HL-60 (cell line): ENCODE measurements at regions not wholly inside any gene's neighbourhood (a gene's known extent, or its start where the extent isn't known, plus 50 kb on each side); places are given as distances from the start of the nearest gene placed in this dataset.

ENCODE experiments used
- GABPA ChIP-seq: IDR thresholded peaks from 2 replicates; pipeline ENCODE4 v1.6.1; 2012; ENCODE audit warnings: low read depth
- POLR2AphosphoS5 ChIP-seq: IDR thresholded peaks from 2 replicates; pipeline ENCODE4 v1.6.1; 2012; ENCODE audit warnings: low read depth
- REST ChIP-seq: IDR thresholded peaks from 2 replicates; pipeline ENCODE4 v1.6.1; 2012; ENCODE audit warnings: low read depth; ENCODE audit not compliant: insufficient replicate concordance
- TF ChIP-seq, protein P1 (sequence below): IDR thresholded peaks from one replicate; pipeline ENCODE4 v1.5.1; 2011; ENCODE audit warnings: low read length, control low read depth, inconsistent platforms; ENCODE audit not compliant: insufficient read depth

DNA sequence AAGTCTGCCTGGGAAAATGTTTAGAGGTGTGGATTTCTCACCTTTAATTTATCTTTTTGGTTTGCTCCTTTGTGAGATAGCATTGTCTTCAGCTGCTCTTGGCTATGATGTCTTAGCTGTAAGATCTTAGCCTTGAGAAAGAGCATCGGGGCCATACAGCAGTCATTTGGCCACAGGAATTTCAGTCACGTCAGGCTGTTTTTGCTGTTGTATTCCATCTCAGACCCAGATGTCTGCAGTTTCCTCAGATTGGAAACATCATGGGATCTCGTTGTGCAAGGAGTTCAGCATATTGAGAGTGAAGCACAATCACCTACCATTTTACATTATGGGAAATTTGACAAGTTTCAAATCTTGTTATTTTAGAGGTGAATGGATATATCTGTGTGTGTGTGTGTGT, 89.3 kb upstream of the C1QTNF9B start:
- TF ChIP-seq, protein P1, sequence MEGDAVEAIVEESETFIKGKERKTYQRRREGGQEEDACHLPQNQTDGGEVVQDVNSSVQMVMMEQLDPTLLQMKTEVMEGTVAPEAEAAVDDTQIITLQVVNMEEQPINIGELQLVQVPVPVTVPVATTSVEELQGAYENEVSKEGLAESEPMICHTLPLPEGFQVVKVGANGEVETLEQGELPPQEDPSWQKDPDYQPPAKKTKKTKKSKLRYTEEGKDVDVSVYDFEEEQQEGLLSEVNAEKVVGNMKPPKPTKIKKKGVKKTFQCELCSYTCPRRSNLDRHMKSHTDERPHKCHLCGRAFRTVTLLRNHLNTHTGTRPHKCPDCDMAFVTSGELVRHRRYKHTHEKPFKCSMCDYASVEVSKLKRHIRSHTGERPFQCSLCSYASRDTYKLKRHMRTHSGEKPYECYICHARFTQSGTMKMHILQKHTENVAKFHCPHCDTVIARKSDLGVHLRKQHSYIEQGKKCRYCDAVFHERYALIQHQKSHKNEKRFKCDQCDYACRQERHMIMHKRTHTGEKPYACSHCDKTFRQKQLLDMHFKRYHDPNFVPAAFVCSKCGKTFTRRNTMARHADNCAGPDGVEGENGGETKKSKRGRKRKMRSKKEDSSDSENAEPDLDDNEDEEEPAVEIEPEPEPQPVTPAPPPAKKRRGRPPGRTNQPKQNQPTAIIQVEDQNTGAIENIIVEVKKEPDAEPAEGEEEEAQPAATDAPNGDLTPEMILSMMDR: no peak
- no peak for TF ChIP-seq REST
- TF ChIP-seq GABPA: no peak
- TF ChIP-seq POLR2AphosphoS5: no peak
